GM10266 (cell line): ENCODE measurements at regions not wholly inside any gene's neighbourhood (a gene's known extent, or its start where the extent isn't known, plus 50 kb on each side); places are given as distances from the start of the nearest gene placed in this dataset.

Experiments
- DNase-seq: peaks from one replicate; pipeline ENCODE4 v3.0.0; 2012; ENCODE audit errors: extremely low spot score
- TF ChIP-seq, protein P1 (sequence below): IDR thresholded peaks from 2 replicates; pipeline ENCODE4 v1.5.1; 2012; ENCODE audit warnings: mild to moderate bottlenecking, low read depth; ENCODE audit not compliant: control insufficient read depth, insufficient read depth; ENCODE audit errors: missing control alignments

GRCh38 chr6:28809947-28810658, 113.7 kb downstream of the TRIM27 start:
- no peak for DNase-seq
- TF ChIP-seq, protein P1, sequence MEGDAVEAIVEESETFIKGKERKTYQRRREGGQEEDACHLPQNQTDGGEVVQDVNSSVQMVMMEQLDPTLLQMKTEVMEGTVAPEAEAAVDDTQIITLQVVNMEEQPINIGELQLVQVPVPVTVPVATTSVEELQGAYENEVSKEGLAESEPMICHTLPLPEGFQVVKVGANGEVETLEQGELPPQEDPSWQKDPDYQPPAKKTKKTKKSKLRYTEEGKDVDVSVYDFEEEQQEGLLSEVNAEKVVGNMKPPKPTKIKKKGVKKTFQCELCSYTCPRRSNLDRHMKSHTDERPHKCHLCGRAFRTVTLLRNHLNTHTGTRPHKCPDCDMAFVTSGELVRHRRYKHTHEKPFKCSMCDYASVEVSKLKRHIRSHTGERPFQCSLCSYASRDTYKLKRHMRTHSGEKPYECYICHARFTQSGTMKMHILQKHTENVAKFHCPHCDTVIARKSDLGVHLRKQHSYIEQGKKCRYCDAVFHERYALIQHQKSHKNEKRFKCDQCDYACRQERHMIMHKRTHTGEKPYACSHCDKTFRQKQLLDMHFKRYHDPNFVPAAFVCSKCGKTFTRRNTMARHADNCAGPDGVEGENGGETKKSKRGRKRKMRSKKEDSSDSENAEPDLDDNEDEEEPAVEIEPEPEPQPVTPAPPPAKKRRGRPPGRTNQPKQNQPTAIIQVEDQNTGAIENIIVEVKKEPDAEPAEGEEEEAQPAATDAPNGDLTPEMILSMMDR: no peak

DNA sequence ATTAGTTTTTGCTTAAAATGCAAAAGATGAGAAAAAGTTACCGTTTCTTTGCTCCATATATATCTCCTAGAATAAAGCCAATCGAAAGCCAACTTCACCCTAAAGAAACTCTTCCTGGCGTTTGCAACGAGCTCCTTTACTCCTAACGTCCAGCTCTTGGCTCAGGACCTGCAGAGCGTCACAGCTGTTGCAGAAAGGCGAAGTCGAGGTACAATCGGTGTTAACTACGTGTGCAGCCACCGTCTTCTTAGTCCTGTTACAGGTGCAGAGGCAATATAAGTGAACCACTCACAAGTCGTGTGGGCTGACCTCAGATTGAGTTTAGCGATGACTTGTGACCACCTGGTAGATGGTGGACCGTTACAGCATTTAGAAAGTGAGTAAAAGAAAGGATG, 113.1 kb downstream of the TRIM27 start:
- TF ChIP-seq, protein P1: no peak
- no peak for DNase-seq

- DNase-seq: no peak
- TF ChIP-seq, protein P1: no peak
Measured at GRCh38 chr6:28811873-28812272, 111.9 kb downstream of the TRIM27 start.

GRCh38 chr6:28812778-28813569, 110.8 kb downstream of the TRIM27 start:
- DNase-seq: no peak
- TF ChIP-seq, protein P1: no peak

DNA sequence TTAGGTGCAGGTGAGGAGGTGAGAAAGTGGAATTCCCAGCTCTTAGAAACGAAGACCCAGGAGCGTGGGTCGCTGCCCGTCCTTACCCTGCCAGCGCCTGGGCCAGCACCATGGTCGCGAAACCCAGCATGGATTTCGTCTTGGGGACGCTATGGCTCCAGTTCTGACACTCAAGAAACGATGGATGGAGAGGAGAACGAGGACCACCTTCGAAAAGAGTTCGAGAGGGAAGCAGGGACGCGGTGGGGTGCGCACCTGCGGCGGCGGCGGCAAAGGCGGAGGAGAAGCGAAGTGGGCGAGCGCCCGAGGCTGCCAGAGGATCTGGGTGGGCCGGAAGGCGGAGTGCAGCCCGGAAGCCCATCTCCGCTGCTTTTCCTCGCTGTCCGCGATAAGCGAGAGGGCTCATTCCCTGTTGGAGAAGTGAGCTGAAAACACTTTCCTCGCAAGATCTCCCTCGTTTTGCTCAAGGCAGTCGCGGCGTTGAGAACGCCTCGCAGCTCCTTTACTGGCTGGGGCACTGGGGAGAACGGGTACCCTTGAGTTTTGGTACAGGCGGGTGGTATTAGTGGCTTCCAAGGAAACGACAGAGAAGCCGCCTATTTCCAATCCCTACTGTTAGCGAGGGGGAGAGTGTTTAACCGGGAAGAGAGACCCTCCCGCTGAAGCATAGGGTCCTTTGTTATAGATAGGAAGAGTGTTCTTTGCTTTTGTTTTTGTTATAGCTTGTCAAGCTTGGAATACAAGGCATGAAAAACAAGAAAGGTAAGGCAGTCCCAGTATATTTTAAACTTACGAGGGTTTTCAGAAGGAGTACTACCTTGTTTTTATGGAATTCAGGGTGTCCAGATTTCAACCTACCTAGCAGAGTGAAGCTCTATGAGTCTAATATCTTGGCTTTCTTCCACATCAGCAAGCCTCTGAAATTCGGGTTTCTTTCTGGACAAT, 109.5 kb downstream of the TRIM27 start:
- TF ChIP-seq, protein P1: no peak
- DNase-seq: no peak

GRCh38 chr6:28816339-28816908, 107.4 kb downstream of the TRIM27 start:
- TF ChIP-seq, protein P1: no peak
- DNase-seq: no peak
